Spleen (tissue), 11 donors: ENCODE measurements at regions not wholly inside any gene's neighbourhood (a gene's known extent, or its start where the extent isn't known, plus 50 kb on each side); places are given as distances from the start of the nearest gene placed in this dataset.

Experiments used
- DNase-seq: peaks from one replicate; pipeline ENCODE4 v3.0.0-alpha.2; 2020
- H3K27ac ChIP-seq, 8 donors: fragments of 200-600 bp; sonication (generic) in 7 of 8; 1 replicate in 4 of 8; 2 replicates in 4 of 8; pipeline versions ENCODE4 v1.5.0 to v1.8.0; 2016 to 2021; ENCODE audit warnings: inconsistent platforms in 4 of 8, mild to moderate bottlenecking in 4 of 8, moderate library complexity in 1 of 8
- H3K27me3 ChIP-seq, 7 donors: fragments of 200-600 bp; sonication (generic) in 6 of 7; replicated peaks in 1 of 7; 1 replicate in 4 of 7; 2 replicates in 3 of 7; pipeline versions ENCODE4 v1.5.0 to v1.8.0; 2016 to 2021; ENCODE audit warnings: inconsistent platforms in 3 of 7, mild to moderate bottlenecking in 1 of 7
- H3K36me3 ChIP-seq, 6 donors: fragments of 200-600 bp; sonication (generic) in 5 of 6; 1 replicate in 4 of 6; 2 replicates in 2 of 6; pipeline versions ENCODE4 v1.5.0 to v1.8.0; 2016 to 2021; ENCODE audit warnings: inconsistent platforms in 2 of 6
- H3K4me1 ChIP-seq, 6 donors: fragments of 200-600 bp; sonication (generic) in 5 of 6; 1 replicate in 3 of 6; 2 replicates in 3 of 6; pipeline versions ENCODE4 v1.5.0 to v1.8.0; 2016 to 2021; ENCODE audit warnings: inconsistent platforms in 3 of 6
- H3K4me3 ChIP-seq, 8 donors: fragments of 200-600 bp; sonication (generic) in 7 of 8; 1 replicate in 4 of 8; 2 replicates in 4 of 8; pipeline versions ENCODE4 v1.5.0 to v1.8.0; 2016 to 2021; ENCODE audit warnings: inconsistent platforms in 4 of 8, mild to moderate bottlenecking in 4 of 8, moderate library complexity in 2 of 8
- H3K9me3 ChIP-seq, 8 donors: fragments of 200-600 bp; sonication (generic) in 7 of 8; 1 replicate in 4 of 8; 2 replicates in 4 of 8; pipeline versions ENCODE4 v1.5.0 to v1.8.0; 2016 to 2021; ENCODE audit warnings: inconsistent platforms in 4 of 8
- CTCF ChIP-seq, 11 experiments: fragments of 200-600 bp in 7 of 11; fragments of 450-650 bp in 4 of 11; sonication (generic) in 4 of 11; IDR thresholded peaks in 8 of 11; conservative IDR thresholded peaks in 3 of 11; 1 replicate in 7 of 11; 2 replicates in 4 of 11; pipeline versions ENCODE4 v1.4.0 to v1.8.0; 2016 to 2021; ENCODE audit warnings: antibody characterized with exemption in 11 of 11, inconsistent platforms in 4 of 11, mild to moderate bottlenecking in 1 of 11
- POLR2A ChIP-seq, 3 donors: fragments of 450-650 bp; IDR thresholded peaks; one replicate each; pipeline ENCODE4 v1.5.1; 2017; ENCODE audit warnings: antibody characterized with exemption in 3 of 3, mild to moderate bottlenecking in 1 of 3
- POLR2AphosphoS5 ChIP-seq, 3 donors: sonication (generic); formaldehyde crosslinking; IDR thresholded peaks; one replicate each; pipeline ENCODE4 v1.5.1; 2017; ENCODE audit warnings: antibody characterized with exemption in 3 of 3
- WGBS, 5 donors: extraction: QIAGEN DNeasy Blood & Tissue Kit in 3 of 5; methylation state at CpG; one replicate each; pipeline versions ENCODE4 v1.1.5 to v1.1.7; 2013 to 2018; 5-methylcytosine and 5-hydroxymethylcytosine counted together
- intact Hi-C: fragments of 100-400 bp; cut with DNase I; formaldehyde crosslinking; loops from one replicate; pipeline ENCODE4 v1.15.0; 2023; ENCODE audit warnings: low total_unique reads
- donor health status: healthy with polysubstance abuse.
- donor health status: DM: no; HTN: no; CAD: no; lungs with moderate emphysema.
- donor health status: DM: no; HTN: no; CAD: no.
- donor health status: Bipolar disorder and iron deficiency.
- donor health status: healthy.
- donor health status: DM: no; HTN: no; CAD: no.
- donor health status: DM: yes; HTN: yes; CAD: no.

GRCh38 chr5:51060953-51061352 lies 322.3 kb upstream of the ISL1 start:
- H3K27me3 ChIP-seq, result no peaks in the 10 kb centered on the region
- H3K27ac ChIP-seq, result no peak overlapping the region
- no peak for TF ChIP-seq CTCF (IDR thresholded peaks at IDR 0.05 in 8 of 11, conservative IDR thresholded peaks at IDR 0.05 in 3 of 11)
- TF ChIP-seq POLR2AphosphoS5 (IDR thresholded peaks at IDR 0.05), result no peak
- TF ChIP-seq POLR2A (IDR thresholded peaks at IDR 0.05), result no peak
- intact Hi-C loops, result no loop called here
- WGBS, 5 donors, result 69 to 74% (median 71%) methylated on average over 5 of the region's 5 CpGs
- DNase-seq, result no peak
- no peaks in the 10 kb centered on the region for H3K4me1 ChIP-seq
- H3K4me3 ChIP-seq, result no peak overlapping the region
- peaks cover 0 to 40% (median 29%) of the 10 kb centered on the region in 8 donors for H3K9me3 ChIP-seq
- H3K36me3 ChIP-seq, result no peaks in the 10 kb centered on the region

GRCh38 chr5:51072937-51073336 lies 310.3 kb upstream of the ISL1 start:
- no peak for TF ChIP-seq POLR2AphosphoS5 (IDR thresholded peaks at IDR 0.05)
- TF ChIP-seq CTCF (IDR thresholded peaks at IDR 0.05 in 8 of 11, conservative IDR thresholded peaks at IDR 0.05 in 3 of 11), result no peak
- no peak for TF ChIP-seq POLR2A (IDR thresholded peaks at IDR 0.05)
- Histone ChIP-seq H3K36me3 (no peaks in the 10 kb centered on the region), H3K4me3 (no peak overlapping the region), H3K4me1 (no peaks in the 10 kb centered on the region), H3K27me3 (no peaks in the 10 kb centered on the region), H3K27ac (no peak overlapping the region), H3K9me3 (peaks cover 0 to 59% (median 48%) of the 10 kb centered on the region in 8 donors)
- 80 to 100% (median 85%) methylated on average over 3 to 5 of the region's 5 CpGs for WGBS, 5 donors
- intact Hi-C loops, result no loop called here
- DNase-seq, result no peak

GRCh38 chr5:51082741-51083140 lies 300.5 kb upstream of the ISL1 start:
- intact Hi-C loops, result no loop called here
- H3K4me1 ChIP-seq, result no peaks in the 10 kb centered on the region
- 36 to 59% (median 50%) methylated on average over 1 of the region's 1 CpG for WGBS, 5 donors
- no peak for DNase-seq
- no peak overlapping the region for H3K27ac ChIP-seq
- TF ChIP-seq POLR2A (IDR thresholded peaks at IDR 0.05), result no peak
- TF ChIP-seq CTCF (IDR thresholded peaks at IDR 0.05 in 8 of 11, conservative IDR thresholded peaks at IDR 0.05 in 3 of 11), result no peak
- TF ChIP-seq POLR2AphosphoS5 (IDR thresholded peaks at IDR 0.05), result no peak
- H3K36me3 ChIP-seq, result no peaks in the 10 kb centered on the region
- no peak overlapping the region for H3K4me3 ChIP-seq
- H3K27me3 ChIP-seq, result no peaks in the 10 kb centered on the region
- no peaks in the 10 kb centered on the region for H3K9me3 ChIP-seq

- Histone ChIP-seq H3K4me1 (no peaks in the 10 kb centered on the region), H3K9me3 (no peaks in the 10 kb centered on the region), H3K4me3 (no peak overlapping the region), H3K27me3 (no peaks in the 10 kb centered on the region), H3K27ac (no peak overlapping the region), H3K36me3 (no peaks in the 10 kb centered on the region)
- TF ChIP-seq POLR2AphosphoS5 (IDR thresholded peaks at IDR 0.05) (no peak), CTCF (IDR thresholded peaks at IDR 0.05 in 8 of 11, conservative IDR thresholded peaks at IDR 0.05 in 3 of 11) (no peak), POLR2A (IDR thresholded peaks at IDR 0.05) (no peak)
- intact Hi-C loops, result no loop called here
- DNase-seq, result no peak
- WGBS, 5 donors, result 85 to 94% (median 90%) methylated on average over 2 of the region's 2 CpGs
Observed at GRCh38 chr5:51091816-51092215, 291.4 kb upstream of the ISL1 start.
